ENCODE measurements at regions not wholly inside any gene's neighbourhood (a gene's known extent, or its start where the extent isn't known, plus 50 kb on each side); places are given as distances from the start of the nearest gene placed in this dataset.

DNA sequence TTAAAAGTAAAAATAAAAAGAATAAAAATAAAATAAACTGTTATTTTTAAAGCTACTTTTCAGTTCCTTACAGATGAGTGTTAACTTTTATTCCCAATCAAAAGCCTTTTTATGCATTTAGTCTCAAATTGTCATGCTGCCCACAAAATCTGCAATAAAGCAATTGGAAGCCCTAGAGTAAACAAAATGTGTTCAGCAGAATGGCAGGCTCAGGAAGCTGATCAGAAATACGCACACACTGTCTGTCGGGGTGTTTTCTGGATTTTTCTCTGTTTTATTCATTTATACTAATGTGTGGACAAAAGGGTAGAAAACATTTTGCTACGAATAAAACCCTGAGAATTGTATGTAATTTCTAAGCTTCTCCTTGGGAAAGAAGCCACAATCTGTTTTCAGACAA, 162.8 kb downstream of the RCN1 start:
- TF ChIP-seq POLR2AphosphoS5 (IDR thresholded peaks at IDR 0.05; ENCODE audit: borderline replicate concordance, low read depth, low read length) (no peak), EZH2 (IDR thresholded peaks at IDR 0.05) (no peak), FOXP2 (optimal IDR thresholded peaks at IDR 0.05; ENCODE audit: control extremely low read depth, extremely low read length, insufficient read depth) (no peak)
